ENCODE measurements at regions not wholly inside any gene's neighbourhood (a gene's known extent, or its start where the extent isn't known, plus 50 kb on each side); places are given as distances from the start of the nearest gene placed in this dataset.

DNA sequence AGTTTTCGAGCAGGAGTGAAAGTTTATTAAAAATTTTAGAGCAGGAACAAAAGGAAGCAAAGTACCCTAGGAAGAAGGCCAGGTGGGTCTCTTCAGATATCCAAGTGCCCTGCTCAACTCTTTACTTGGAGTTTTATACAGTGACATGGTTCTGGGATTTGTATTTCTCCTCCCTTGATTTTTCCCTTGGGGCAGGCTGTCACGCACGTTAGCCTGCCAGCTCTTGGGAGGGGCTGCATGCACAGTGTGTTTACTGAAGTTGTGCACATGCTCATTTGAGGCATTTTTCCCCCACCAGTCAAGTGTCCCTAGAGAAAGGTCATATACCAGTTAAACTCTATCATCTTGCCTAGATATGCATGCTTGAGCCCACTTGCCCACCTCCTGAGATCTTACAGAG lies 102.5 kb upstream of the GABRA2 start:
- DNase-seq (ENCODE audit: low spot score): no peak
- POLR2A ChIA-PET (ENCODE audit: low non-redundant PET): no interaction called here
- H3K27ac ChIP-seq: no peak overlapping the region
- CTCF ChIA-PET: no interaction called here
- TF ChIP-seq, protein P1, sequence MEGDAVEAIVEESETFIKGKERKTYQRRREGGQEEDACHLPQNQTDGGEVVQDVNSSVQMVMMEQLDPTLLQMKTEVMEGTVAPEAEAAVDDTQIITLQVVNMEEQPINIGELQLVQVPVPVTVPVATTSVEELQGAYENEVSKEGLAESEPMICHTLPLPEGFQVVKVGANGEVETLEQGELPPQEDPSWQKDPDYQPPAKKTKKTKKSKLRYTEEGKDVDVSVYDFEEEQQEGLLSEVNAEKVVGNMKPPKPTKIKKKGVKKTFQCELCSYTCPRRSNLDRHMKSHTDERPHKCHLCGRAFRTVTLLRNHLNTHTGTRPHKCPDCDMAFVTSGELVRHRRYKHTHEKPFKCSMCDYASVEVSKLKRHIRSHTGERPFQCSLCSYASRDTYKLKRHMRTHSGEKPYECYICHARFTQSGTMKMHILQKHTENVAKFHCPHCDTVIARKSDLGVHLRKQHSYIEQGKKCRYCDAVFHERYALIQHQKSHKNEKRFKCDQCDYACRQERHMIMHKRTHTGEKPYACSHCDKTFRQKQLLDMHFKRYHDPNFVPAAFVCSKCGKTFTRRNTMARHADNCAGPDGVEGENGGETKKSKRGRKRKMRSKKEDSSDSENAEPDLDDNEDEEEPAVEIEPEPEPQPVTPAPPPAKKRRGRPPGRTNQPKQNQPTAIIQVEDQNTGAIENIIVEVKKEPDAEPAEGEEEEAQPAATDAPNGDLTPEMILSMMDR (conservative IDR thresholded peaks at IDR 0.05; ENCODE audit: low read depth): no peak

GRCh38 chr4:46491455-46491854 lies 101.5 kb upstream of the GABRA2 start:
- DNase-seq (ENCODE audit: low spot score): no peak
- ChIA-PET POLR2A (ENCODE audit: low non-redundant PET) (no interaction called here), CTCF (interaction anchor here (0.6 kb wide), 1 partner anchor 1977 kb away, joined by 3 read pairs; no protein-coding TSS in a partner anchor)
- TF ChIP-seq, protein P1 (conservative IDR thresholded peaks at IDR 0.05; ENCODE audit: low read depth): no peak
- H3K27ac ChIP-seq: no peak overlapping the region

GRCh38 chr4:46484881-46485280 lies 95.0 kb upstream of the GABRA2 start:
- CTCF ChIA-PET: no interaction called here

DNA sequence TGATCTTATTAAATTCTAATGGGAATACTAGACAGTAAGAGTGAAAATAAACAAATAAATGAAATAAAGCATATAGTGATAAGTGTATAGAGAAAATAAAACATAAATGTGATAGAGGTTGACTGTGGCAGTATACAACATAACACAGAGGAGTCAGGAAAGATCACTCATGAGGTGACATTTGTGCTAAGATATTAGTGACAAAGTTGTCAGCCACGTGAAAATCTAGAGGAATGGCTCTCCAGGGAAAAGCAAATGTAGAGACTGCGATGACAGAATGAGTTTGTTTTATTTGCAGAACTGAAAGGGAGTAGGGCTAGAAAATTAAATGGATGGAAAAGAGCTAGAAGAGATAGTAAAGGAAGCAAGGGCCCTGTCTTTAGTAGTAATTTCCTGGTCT lies 72.8 kb upstream of the GABRA2 start:
- no peak for DNase-seq (ENCODE audit: low spot score)
- ChIA-PET CTCF (no interaction called here), POLR2A (ENCODE audit: low non-redundant PET) (no interaction called here)

More at GRCh38 chr4:46484881-46485280, 95.0 kb upstream of the GABRA2 start:
- POLR2A ChIA-PET (ENCODE audit: low non-redundant PET): no interaction called here
- TF ChIP-seq, protein P1 (conservative IDR thresholded peaks at IDR 0.05; ENCODE audit: low read depth): no peak
- DNase-seq (ENCODE audit: low spot score): no peak
- H3K27ac ChIP-seq: no peak overlapping the region

GRCh38 chr4:46459308-46459707 lies 69.4 kb upstream of the GABRA2 start:
- DNase-seq (ENCODE audit: low spot score): no peak
- no peak overlapping the region for H3K27ac ChIP-seq
- CTCF ChIA-PET: interaction anchor here (0.6 kb wide), 1 partner anchor 1687 kb away, joined by 3 read pairs; no protein-coding TSS in a partner anchor
- TF ChIP-seq, protein P1 (conservative IDR thresholded peaks at IDR 0.05; ENCODE audit: low read depth): no peak
- POLR2A ChIA-PET (ENCODE audit: low non-redundant PET): no interaction called here

More for the DNA sequence above, 72.8 kb upstream of the GABRA2 start:
- TF ChIP-seq, protein P1 (conservative IDR thresholded peaks at IDR 0.05; ENCODE audit: low read depth): no peak
- H3K27ac ChIP-seq: no peak overlapping the region

GRCh38 chr4:46450556-46450955 lies 60.6 kb upstream of the GABRA2 start:
- no peak for DNase-seq (ENCODE audit: low spot score)
- TF ChIP-seq, protein P1 (conservative IDR thresholded peaks at IDR 0.05; ENCODE audit: low read depth): no peak
- ChIA-PET POLR2A (ENCODE audit: low non-redundant PET) (no interaction called here), CTCF (no interaction called here)
- no peak overlapping the region for H3K27ac ChIP-seq

Measured in RWPE1 (cell line).